AML-193 (cell line): ENCODE measurements at regions not wholly inside any gene's neighbourhood (a gene's known extent, or its start where the extent isn't known, plus 50 kb on each side); places are given as distances from the start of the nearest gene placed in this dataset.

Experiments
- DNase-seq, 2 experiments: peaks; one replicate each; lab custom pipeline; 2025; lab: John Stamatoyannopoulos, UW

DNA sequence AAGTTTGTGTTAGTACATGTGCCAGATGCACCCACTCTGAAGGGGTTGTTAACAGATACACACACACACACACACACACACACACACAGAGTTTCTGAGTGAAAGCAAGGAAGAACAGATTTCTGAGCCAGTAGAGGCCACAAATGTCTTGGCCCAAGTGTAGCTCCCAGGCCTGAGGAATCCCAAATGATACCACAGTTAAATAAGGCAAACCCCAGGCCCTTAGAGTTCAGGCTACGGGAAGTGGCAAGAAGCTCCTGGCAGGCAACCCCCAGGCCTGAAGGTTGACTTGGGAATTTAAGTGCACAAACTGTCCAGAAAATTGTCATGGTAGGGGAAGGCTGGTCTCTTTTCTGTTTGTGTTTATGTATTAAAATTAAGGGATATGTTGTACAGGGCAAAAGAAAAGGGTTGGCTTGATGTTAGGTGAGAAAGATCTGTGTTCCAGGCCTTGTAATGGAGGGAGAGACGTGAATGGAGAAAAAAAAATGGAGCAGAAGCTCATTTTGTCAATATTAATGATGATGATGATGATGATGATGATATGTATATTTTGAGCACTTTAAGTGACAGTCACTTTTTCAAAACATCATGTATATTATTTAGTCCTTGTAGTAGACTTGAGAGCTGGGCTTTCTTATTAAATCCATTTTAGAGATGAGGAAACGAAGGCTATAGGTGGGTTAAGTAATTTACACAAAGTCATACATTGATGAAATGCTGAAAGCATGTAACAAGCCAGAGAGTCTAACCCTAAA lies 317.0 kb upstream of the JAG1 start:
- DNase-seq, result no peak

DNA sequence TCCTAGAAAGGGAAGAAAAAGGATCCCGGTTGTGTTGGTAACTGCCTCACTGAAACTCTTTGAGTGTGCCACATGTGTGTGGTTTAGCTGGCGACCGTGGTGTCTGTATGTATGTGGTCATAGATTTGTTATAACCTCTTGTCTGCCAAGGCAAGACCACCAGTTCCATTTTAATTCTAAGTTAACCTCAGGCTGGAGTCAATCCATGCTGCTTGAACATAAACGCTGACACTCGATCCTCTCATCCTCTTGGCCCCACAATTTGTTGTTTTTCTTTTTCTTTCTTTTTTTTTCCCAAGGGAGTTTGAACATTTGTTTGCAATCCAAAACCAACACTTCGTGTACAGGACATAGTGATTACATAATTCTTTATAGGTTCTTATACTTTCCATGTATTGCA lies 318.9 kb upstream of the JAG1 start:
- DNase-seq, result no peak

DNA sequence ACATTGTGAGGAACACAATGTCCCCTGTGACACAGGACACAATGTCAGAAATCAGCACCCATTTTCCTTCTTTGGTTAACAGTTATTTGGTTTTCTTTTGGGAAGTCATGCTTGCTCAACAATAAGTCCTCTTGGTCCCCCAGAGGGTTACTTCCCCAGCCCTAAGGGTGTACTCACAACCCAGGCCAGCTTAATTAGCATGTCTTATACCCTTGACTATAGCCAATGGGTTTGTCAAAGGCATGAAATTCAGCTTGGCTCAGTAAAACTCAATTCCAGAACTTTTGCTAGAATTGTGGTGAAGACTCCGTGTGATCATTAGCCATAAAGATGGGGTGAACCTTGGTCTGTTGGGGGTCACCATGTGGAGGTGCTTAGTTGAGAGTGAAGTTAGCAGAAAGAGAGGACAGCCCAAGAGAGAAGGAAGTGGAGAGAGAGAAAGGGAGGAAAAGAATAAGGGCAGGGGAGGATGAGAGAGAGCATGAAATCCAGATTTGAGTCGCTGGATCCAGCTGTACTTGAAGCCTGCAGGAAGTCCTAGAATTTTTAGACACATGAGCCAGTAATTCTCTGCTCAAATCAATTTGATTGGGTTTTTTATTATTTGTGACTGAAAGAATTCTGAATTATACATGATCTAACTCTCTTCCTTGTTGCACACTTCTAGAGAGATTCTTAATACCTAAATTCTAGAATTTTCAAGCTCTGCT lies 321.3 kb upstream of the JAG1 start:
- peak in 1 of 2 experiments; percentile 1 for DNase-seq

DNA sequence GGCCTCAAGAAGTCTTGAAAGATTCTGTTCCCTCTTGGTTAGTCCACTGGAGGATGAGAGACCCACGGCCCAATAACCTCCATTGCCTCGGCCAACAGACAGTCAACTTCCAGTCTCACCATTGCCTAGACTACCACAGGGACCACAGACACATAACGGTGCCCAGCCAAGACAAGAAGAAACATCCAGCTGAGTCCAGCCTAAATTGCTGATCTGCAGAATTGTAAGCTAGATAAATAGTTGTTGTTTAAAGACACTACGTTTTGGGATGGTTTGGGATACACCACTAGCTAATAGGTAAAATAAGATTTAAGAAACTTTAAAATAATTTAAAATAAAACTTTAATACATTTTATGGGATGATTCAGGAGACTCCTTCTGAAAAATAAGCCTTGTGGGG lies 324.7 kb upstream of the JAG1 start:
- DNase-seq, result no peak

DNA sequence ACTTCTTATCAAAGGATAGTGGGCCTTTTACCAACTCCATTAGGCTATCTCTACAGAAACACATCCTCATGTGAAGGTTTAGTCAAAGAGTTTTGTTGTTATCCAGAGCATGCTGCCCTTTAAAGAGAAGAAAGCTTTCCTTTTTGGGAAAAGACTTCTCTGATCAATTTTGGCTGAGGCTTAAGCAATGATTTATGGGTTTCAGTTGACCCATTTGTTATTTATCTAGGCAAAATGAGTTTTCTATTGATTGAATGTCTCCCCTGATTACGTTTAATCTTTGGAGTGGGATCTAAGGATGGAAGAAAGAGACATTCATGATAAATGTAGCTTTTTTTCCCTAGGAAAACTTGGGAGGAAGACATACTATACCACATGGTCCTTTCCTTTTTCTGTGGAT lies 326.6 kb upstream of the JAG1 start:
- DNase-seq, result no peak

DNA sequence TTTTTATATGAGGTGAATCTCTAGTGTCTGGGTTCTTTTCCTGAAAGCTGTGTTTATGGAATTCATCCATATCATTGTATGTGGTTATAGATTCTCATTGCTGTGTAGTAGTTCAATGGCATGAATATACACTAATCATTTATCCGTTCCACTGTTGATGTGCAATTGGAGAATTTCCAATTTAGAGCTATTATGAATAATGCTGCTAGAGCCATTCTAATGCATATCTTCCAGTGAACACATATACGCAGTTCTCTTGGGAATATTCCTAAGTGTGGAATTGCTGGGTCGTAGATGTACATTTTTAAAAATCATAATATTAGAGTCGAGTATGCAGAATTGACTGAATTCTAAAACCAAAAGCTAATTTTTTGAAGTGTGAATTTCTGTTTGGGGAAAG lies 327.5 kb upstream of the JAG1 start:
- no peak for DNase-seq

DNA sequence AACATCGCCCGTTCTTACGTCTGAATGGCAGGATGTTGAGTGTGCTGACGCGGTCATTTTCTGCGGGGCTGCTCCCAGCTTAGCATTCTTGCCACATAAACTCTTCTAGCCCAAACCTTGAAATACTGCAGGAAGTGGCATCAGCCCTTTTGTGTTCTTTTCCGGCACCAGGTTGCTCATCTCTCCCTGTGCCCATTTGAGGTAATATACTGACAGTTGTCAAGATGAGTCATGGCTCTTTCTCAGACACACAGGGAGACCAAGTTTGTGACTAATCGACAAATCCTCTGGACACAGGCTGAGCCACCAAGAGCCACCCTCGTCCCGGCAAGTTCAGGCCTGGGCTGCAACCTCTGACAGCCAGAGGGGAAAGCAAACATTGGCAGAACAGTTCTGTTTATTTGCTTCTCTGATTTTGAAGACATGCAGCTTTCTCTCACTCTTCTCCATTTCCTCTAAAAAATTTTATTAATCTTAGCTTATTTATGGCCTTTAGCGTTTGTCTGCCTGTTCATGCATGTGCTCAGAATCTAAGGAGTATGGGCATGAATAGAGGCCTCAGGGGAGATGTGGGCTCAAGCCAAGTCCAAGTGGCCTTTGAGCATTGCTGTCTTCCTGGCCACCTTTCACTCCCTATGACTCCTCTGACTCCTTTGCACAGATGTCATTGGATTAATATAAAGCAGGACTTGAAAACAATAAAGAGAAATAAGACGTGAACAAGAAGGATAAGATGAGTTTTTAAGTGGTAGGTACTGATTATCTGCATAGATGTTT lies 328.2 kb upstream of the JAG1 start:
- DNase-seq, result no peak

DNA sequence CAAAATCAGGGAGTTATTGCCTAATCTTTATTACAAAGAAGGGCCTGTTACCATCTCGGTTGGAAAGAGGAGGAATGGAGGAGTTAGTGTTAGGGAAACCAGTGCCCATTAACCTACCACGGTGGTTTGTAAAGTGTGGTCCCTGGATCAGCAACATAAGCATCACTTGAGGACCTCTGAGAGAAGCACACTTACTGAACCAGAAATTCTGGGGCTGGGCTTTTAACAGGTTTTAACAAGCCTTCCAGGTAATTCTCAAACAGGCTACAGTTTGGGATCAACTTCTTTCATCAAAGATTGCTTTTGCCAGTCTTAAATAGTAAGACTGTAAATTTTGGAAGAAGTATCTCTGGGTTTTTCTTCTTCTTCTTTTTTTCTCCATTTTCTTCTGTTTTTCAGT lies 329.5 kb upstream of the JAG1 start:
- DNase-seq, result no peak

DNA sequence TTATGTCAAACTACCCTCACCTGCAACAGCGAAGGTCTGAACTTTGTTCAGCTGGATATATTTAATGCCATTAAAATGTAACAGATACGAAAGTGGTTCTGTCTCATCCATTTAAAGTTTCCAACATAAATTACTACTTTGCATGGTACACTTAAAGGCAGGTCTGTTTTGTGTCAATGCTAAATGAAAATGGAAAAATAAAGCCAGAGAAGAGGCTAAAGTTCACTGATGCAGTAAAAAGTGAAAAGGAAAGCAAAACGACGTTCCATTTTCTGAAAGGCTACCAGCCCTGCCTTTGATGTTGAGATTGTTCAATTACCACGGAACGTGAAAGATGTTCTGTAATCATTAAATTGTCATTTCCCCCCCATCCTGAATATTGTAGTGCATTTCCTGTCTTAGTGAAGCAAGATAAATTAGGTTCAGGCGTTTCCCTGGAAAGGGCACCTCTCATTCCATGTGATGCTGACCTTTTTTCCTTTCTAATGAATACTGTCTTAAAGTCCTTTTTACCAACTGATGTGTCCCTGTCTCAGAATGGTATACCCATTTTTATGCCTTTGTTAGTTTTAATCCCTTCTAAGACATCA lies 334.7 kb upstream of the JAG1 start:
- no peak for DNase-seq

DNA sequence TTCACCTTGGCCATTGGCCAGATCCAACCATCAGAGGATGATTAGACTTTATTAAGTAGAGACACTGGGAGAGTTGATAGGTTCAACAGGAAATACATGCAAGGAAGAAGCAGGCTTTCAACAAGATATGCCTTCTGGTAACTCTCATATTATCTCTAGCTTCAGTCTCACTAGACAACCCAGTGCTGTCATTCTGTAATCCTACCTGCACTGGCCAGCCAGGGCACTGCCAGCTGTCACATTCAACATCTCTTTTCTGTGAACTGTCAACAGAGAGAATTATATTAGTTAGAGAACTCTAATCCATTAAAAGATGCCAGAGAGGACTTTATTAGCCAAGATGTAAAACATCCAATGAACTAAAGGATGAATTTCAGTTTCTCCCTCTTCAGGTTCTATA lies 337.9 kb upstream of the JAG1 start:
- DNase-seq, result no peak

DNA sequence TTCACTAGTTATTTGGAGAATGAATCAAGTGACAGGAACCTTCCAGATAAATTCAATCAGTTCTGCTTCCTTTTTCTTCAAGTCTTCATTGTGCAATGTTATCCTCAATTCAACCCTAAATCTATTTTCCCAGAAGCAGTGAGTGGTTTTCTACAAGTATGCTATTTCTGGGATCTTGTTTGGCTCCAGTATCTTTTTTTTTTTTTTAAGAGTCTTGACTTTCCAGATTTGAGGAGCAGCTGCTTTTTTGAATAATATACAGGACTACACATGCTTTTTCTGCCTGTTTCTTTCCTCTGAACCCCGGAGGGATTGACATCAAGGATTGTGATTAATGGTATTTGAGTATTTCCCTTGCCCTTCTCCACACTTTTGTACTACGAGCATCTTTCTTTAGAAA lies 339.2 kb upstream of the JAG1 start:
- DNase-seq, result no peak

DNA sequence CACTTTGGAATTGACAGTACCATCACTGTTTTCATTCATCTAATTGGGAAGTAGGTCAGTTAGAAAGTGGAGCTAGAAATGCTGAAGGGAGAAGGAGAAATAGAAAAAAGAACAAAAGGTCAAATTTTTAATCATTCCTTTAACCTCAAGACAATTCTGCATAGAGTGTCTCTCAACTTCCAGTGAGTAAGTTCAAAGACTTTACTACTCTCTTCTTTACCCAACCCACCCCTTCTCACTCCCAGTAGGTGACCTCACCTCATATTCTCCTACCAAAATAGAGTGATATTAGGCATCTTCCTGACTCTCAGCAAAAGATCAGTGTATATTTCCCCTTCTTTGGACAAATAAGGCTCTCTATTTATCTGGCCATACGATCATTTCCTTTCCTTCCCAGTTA lies 340.0 kb upstream of the JAG1 start:
- no peak for DNase-seq

DNA sequence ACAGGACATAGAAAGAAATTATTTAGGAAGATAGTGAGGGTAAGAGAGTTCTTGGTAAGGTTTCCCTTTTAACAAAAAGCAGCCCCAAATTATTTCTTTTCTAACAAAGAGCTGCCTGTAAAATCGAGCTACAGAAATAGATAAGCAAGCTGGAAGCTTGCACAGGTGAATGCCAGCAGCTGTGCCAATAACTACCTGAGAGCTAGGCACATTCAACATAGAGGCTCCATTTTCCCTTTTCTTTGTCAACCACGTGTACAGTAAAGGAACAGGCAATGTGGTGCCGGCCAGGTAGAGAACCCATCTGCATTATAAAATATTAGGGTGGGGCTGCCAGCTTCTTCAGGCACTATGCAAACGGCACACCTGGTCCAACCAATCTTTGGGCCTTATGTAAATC lies 341.6 kb upstream of the JAG1 start:
- no peak for DNase-seq

DNA sequence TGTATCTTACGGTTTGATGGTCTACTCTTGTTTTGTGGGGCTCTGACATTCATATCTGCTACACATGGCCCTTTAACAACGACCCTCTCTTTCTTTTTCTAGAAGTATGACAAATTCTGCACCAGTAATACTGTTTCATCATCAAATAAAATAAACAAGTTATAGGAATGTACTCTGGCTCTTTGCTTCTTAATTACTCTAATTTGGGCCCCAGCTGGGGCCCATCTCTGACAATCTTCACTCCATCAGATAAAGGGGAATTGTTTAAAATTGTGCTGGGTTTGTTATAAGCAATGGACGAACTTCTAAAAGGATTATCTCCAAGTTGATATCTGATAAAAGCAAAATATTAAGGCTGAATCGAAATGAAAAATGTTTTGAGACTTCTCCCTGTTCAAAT lies 343.6 kb upstream of the JAG1 start:
- DNase-seq, result no peak

DNA sequence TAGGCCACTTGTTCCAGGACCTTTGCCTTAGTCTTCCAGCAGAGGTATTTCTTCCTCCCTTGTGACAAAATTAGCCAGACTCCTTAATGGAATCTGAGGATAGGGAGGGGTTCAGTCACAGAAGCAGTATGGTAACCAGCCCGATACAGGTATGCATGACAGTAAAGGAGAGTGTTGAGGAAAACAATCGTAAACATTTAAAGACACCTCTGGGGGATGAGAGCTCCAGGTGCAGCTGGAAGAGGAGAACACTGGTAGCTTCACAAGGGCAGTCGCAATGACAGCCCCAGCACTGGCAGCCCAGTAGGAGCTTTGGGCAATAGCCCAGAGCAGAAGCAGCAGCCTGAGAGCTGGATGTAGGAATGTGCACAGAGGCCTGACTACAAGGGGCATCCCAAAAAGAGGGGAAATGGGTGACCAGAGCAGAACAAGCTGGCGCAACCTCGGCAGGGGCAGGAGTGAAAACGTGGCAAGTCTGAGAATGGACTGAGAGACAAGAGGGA lies 344.9 kb upstream of the JAG1 start:
- DNase-seq, result no peak

DNA sequence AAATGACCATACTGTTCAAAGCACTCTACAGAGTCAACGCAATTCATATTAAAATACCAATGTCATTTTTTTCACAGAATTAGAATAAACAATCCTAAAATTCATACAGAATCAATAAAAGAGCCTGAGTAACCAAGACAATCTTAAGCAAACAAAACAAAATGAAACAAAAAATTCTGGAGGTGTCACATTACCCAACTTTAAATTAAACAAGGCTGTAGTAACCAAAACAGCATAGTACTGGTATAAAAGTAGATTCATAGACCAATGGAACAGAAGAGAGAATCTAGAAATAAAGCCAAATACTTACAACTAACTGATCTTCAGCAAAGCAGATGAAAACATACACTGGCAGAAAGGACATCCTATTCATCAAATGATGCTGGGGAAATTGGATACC lies 346.9 kb upstream of the JAG1 start:
- no peak for DNase-seq

DNA sequence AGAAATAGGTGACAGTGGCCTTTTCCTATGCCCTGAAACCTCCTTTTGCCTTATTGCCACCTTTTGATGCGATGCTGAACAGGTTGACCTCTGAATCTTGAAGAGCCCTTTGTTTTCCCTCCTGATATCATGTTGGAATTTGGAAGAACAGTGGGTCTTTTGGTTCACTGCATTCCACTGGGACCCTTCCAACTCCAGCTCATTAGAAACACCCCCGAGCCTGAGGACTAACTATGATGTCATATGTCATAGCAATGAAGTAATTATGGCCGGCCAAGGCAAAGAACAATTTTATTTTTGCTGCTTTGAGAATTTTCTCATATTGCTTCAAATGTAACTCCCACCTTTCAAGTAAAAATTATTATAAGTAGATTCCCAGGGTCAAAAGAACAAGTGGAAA lies 353.4 kb upstream of the JAG1 start:
- no peak for DNase-seq

DNA sequence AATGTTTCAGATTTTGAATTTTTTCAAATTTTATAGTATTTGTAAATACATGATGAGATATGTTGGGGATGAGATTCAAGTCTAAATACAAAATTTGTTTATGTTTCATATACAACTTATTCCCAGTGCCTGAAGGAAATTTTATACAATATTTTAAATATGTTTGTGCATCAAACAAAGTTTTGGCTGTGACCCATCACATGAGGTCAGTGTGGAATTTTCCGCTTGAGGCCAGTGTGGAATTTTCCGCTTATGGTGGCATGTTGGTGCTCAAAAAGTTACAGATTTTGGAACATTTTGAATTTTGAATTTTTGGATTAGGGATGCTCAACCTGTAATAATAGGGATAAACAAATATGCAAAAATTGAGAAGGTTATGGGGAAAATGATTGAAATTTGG lies 356.6 kb upstream of the JAG1 start:
- DNase-seq, result no peak

DNA sequence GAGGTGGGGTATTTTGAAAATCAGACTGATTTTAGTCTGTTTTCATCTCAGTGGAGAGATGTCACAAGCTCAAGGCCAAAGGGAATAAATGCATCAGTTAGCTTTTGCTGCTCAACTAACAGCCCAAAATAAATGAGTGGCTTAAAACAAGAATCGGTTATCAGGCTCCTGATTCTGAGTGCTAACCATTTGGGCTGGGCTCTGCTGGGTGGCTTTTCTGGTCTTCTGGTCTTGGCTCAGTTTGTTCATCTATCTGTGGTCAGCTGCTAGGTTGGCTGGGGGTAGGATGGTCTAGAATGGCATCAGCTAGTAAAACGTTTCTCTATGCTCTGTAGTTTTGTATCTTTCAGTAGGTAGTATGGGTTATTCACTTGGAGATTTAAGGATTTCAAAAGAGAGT lies 357.5 kb upstream of the JAG1 start:
- no peak for DNase-seq

DNA sequence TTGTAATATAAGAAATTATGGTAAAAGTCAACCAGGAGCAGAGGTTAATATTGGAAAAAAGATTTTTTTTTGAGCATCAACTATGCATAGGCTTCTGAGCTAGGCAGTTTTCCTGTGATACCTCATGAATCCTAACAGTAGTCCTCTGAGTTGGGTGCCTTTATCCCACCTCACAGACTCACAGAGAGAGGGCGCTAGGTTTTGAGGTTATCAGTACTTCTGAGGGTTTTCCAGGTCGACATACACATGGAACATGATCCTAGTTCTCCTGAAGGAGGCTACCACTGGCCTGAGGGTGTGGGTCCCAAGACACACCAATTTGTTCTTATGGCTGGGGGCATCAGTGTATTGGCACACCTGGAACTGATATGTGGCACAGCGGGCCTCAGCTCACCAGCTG lies 358.8 kb upstream of the JAG1 start:
- DNase-seq, result no peak

DNA sequence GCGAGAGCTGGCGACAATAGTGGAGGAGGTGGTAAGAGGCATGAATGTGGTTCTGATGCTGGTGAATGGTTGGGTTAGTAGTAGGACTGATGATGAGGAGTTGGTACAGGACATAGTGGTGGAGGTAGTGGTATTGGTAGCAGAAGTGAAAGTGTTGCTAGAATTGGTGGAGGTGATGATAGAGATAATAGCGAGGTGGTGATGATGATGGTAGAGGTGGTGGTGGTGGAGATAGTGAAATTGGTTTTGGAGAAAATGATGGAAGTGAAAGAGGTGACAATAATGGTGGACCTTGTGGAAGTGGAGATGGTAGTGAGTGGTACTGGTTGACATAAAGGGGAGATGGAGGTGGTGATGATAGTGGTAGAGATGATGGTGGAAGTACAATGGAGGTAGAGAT lies 360.2 kb upstream of the JAG1 start:
- no peak for DNase-seq

DNA sequence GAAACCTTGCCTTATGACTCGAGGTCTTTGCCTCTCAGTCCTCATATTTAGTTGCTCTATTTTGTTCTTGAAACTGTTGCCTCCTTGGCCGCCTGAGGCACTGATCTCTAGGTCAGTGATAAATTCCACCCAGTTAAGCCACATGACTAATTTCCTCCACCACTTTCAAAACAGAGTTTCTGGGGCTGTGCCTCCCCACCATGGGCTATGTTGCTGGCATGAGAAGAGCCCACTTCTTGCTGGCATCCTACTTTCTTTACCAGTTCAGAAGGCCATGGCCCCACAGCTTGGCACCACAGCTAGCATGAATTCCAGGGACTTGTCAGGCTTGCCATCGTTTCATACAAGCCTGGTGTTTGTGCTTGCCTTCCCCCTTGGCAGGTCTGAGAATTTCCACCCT lies 361.4 kb upstream of the JAG1 start:
- no peak for DNase-seq

DNA sequence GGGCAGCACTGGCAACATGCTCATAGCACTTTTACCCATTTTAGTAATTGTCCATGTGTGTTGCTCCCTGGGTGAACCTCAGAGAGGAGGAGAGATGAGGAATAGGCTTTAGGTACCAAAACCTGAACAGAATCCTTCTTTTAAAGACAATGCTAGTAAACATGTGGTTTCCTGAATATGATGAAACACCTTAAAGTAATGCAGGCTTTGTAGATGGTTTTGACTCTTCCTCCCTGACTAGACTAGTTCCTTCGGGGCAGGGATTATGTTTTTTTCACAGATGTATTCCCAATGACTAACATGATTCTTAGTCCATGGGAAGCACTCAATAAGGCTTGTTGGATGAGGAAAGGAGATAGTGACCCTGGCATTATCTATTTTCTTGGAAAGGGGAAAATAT lies 367.6 kb upstream of the JAG1 start:
- no peak for DNase-seq
